Mesothelial cell of epicardium (in vitro differentiated cells): ENCODE measurements at regions not wholly inside any gene's neighbourhood (a gene's known extent, or its start where the extent isn't known, plus 50 kb on each side); places are given as distances from the start of the nearest gene placed in this dataset.

Experiments used
- DNase-seq, 2 experiments: peaks; one replicate each; pipeline ENCODE4 v3.0.0; 2021; ENCODE audit warnings: low spot score in 2 of 2; ENCODE audit not compliant: unreplicated experiment in 2 of 2
- H3K27ac Mint-ChIP-seq: 2 replicates; pipeline ENCODE4 v1.8.0; 2021; ENCODE audit warnings: mixed read lengths
- H3K27me3 Mint-ChIP-seq: 2 replicates; pipeline ENCODE4 v1.8.0; 2021; ENCODE audit warnings: low read depth, mixed read lengths
- H3K36me3 Mint-ChIP-seq: 2 replicates; pipeline ENCODE4 v1.8.0; 2021; ENCODE audit warnings: mixed read lengths
- H3K4me1 Mint-ChIP-seq: 2 replicates; pipeline ENCODE4 v1.8.0; 2021; ENCODE audit warnings: mixed read lengths
- H3K4me3 Mint-ChIP-seq: 2 replicates; pipeline ENCODE4 v1.8.0; 2021; ENCODE audit warnings: mild to moderate bottlenecking, moderate library complexity, mixed read lengths
- H3K9me3 Mint-ChIP-seq: 2 replicates; pipeline ENCODE4 v1.8.0; 2021; ENCODE audit warnings: mixed read lengths
- TF ChIP-seq, protein P1 (sequence below): fragments of 200-600 bp; sonication (generic); IDR thresholded peaks from one replicate; pipeline ENCODE4 v1.5.0; 2021; ENCODE audit warnings: antibody characterized with exemption; ENCODE audit not compliant: unreplicated experiment

DNA sequence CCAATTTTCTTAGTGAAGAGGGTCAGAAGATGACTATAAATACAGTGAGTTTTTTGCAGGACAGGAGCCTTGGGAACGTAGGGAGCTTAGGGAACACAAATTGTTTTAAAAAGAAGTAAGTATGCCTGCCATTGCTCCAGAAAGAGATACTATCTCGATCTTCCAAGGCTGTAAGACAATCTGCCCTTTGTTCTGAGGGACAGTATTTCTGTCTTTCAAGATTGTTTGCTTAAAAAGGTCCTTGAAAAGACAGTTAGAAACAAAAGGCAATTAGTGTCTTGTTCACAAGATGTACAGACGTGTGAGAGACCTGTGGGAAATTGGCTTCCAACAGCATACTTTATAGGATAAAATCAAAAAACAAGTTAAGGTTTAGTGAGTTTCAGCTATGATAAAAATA lies 321.2 kb upstream of the FAR2 start:
- TF ChIP-seq, protein P1, sequence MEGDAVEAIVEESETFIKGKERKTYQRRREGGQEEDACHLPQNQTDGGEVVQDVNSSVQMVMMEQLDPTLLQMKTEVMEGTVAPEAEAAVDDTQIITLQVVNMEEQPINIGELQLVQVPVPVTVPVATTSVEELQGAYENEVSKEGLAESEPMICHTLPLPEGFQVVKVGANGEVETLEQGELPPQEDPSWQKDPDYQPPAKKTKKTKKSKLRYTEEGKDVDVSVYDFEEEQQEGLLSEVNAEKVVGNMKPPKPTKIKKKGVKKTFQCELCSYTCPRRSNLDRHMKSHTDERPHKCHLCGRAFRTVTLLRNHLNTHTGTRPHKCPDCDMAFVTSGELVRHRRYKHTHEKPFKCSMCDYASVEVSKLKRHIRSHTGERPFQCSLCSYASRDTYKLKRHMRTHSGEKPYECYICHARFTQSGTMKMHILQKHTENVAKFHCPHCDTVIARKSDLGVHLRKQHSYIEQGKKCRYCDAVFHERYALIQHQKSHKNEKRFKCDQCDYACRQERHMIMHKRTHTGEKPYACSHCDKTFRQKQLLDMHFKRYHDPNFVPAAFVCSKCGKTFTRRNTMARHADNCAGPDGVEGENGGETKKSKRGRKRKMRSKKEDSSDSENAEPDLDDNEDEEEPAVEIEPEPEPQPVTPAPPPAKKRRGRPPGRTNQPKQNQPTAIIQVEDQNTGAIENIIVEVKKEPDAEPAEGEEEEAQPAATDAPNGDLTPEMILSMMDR: no peak
- Mint-ChIP-seq H3K4me1 (peaks cover 4% of the 10 kb centered on the region), H3K4me3 (no peak overlapping the region), H3K27ac (peak overlapping the region; percentile 70), H3K27me3 (no peaks in the 10 kb centered on the region), H3K9me3 (peaks cover 8% of the 10 kb centered on the region), H3K36me3 (no peaks in the 10 kb centered on the region)
- no peak for DNase-seq

DNA sequence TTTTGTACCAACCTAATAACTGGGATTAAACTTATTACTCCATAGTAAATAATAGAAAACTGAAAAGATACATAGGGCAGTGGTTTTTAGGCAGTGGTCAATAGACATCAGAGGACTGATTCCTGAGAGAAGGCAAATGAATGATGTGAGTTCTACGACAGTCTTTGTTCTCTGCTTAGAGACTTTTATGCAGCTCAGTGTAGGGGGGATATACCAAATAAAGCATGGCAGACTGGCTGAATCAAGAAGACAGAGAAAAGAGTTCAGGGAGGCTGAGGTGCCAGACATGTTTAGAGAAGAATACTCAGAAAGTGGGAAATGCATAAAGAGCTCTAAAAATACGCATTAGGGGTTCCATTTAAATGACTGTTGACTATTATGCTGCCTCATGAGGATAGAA lies 320.8 kb upstream of the FAR2 start:
- Mint-ChIP-seq H3K4me3 (no peak overlapping the region), H3K27ac (peak overlapping the region; percentile 70)

DNA sequence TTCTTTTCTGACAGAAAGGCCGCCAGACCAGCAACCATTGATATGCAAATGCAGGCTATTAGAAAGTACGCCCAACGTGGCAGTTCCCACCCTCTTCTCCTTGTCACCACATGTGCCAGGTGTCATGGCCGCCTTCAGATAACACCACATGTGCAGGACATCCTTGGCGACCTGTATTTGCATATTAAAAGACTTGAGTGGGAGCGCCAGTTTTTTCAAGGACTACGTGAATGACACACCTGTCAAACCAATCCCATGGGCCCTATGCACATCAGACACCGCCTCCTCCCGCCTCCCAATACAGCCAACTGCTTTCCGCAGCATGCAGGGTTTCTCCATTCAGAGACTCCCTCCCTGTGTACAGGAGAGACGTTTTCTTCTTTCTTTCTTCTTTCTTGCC lies 318.6 kb upstream of the FAR2 start:
- H3K27me3 Mint-ChIP-seq: no peaks in the 10 kb centered on the region
- H3K4me1 Mint-ChIP-seq: peaks cover 4% of the 10 kb centered on the region
- H3K27ac Mint-ChIP-seq: no peak overlapping the region
- H3K36me3 Mint-ChIP-seq: peaks cover 2% of the 10 kb centered on the region
- TF ChIP-seq, protein P1: no peak
- no peak for DNase-seq
- peaks cover 28% of the 10 kb centered on the region for H3K9me3 Mint-ChIP-seq
- no peak overlapping the region for H3K4me3 Mint-ChIP-seq

More for the DNA sequence above, 320.8 kb upstream of the FAR2 start:
- TF ChIP-seq, protein P1: no peak
- peaks cover 4% of the 10 kb centered on the region for H3K4me1 Mint-ChIP-seq
- H3K36me3 Mint-ChIP-seq: no peaks in the 10 kb centered on the region
- no peak for DNase-seq
- peaks cover 9% of the 10 kb centered on the region for H3K9me3 Mint-ChIP-seq
- no peaks in the 10 kb centered on the region for H3K27me3 Mint-ChIP-seq

DNA sequence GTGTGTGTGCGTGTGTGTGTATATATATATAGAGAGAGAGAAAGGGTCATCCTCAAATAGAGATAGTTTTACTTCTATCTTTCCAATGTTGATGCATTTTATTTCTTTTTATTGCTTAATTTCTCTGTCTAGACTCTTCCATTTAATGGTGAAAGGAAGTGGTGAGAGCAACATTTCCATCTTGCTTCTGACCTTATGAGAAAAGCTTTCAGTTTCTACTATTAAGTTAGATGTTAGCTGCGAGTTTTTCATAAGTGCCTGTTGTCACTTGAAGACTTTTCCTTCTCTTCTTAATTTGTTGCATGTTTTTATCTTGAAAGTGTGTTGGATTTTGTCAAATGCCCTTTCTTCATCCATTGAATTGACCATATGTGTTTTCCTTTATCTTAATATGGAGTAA lies 304.4 kb upstream of the FAR2 start:
- Mint-ChIP-seq H3K4me1 (peaks cover 2% of the 10 kb centered on the region), H3K27ac (no peak overlapping the region), H3K36me3 (no peaks in the 10 kb centered on the region)

DNA sequence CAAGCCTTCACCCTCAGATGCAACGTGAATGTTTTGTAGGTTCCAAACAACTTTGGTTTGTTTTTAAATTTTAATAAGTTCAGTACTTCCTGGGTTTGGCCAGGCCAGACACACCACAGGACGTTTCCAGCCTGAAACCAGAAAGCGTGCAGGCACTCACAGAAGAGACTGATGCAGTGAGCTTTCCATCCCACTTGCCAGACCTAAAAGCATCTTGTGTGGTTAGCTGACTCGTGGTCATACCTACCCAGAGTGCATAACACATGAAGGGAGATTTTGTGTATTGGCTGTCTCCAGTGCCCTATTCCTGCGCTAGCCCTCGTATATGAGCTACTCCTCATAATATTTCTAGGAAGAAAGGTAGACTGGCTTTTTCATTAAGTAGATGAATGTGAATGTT lies 297.3 kb upstream of the FAR2 start:
- TF ChIP-seq, protein P1: no peak
- H3K4me1 Mint-ChIP-seq: peaks cover 16% of the 10 kb centered on the region
- no peak overlapping the region for H3K27ac Mint-ChIP-seq
- peaks cover 5% of the 10 kb centered on the region for H3K9me3 Mint-ChIP-seq
- no peak for DNase-seq
- H3K27me3 Mint-ChIP-seq: no peaks in the 10 kb centered on the region
- no peaks in the 10 kb centered on the region for H3K36me3 Mint-ChIP-seq
- no peak overlapping the region for H3K4me3 Mint-ChIP-seq

More for the DNA sequence above, 304.4 kb upstream of the FAR2 start:
- no peak for DNase-seq
- no peaks in the 10 kb centered on the region for H3K27me3 Mint-ChIP-seq
- TF ChIP-seq, protein P1: no peak
- H3K4me3 Mint-ChIP-seq: no peak overlapping the region
- H3K9me3 Mint-ChIP-seq: peaks cover 9% of the 10 kb centered on the region

DNA sequence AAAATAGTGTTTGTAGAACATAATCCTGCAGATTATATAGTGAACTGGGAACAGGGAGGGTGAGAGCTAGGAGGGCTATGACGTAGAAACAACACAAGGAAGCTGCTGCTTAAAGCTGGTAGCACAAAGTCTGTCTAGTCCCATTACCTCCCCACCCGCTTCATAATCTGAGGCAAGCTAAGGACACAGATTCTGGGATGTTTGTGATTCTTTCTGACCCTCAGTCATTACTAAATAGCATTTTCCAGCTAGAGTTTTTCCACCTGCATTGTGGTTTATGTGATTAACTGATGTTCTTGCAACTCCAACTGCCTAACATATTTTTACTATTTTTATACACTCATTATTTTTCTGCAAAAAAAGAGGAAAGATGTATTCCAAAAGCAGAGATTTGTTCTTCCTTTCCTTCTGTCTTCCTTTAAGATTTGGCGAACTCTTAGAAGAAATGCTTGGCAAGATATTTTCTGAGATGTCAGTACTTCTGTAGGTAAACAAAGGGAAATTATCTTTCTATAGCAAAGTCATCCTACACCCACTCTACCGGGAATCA lies 293.2 kb upstream of the FAR2 start:
- H3K36me3 Mint-ChIP-seq: no peaks in the 10 kb centered on the region
- peaks cover 5% of the 10 kb centered on the region for H3K9me3 Mint-ChIP-seq
- no peak overlapping the region for H3K4me3 Mint-ChIP-seq

More for the DNA sequence above, 293.2 kb upstream of the FAR2 start:
- TF ChIP-seq, protein P1: no peak
- H3K4me1 Mint-ChIP-seq: peaks cover 36% of the 10 kb centered on the region
- H3K27me3 Mint-ChIP-seq: no peaks in the 10 kb centered on the region
- H3K27ac Mint-ChIP-seq: peak overlapping the region; percentile 44
- no peak for DNase-seq
